HG03575 (cell line): ENCODE measurements at regions not wholly inside any gene's neighbourhood (a gene's known extent, or its start where the extent isn't known, plus 50 kb on each side); places are given as distances from the start of the nearest gene placed in this dataset.
"Not testable (repeated sequence)": the region's sequence is repeated elsewhere in the genome, so short reads cannot be mapped to it uniquely, and the experiment has no call there.

Experiments used
- ATAC-seq: cut with Tn5 transposase; IDR thresholded peaks from one replicate; pipeline ENCODE4 v1.9.1; 2021; ENCODE audit not compliant: unreplicated experiment, insufficient number of reproducible peaks, low FRiP score; ENCODE audit errors: extremely low read depth

DNA sequence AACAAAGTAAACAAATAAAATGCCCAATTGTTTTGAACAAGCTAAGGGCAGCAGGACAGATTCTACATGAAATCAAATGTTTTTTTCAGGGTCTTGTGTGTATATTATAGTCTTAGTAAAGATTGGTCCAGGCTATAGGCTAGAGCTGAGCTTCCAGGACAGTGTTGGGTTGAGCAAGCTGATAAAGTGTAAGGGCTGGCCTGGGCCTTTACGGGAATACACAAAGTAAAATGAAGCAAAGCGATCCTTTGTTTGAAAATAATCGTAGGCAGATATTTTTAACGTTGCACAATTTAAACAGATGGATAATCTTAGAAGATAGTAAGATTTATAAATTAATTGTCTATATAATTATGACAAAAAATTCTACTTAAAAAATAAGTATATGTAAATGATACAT is 1204.6 kb downstream of the OTOL1 start:
- ATAC-seq = no peak

DNA sequence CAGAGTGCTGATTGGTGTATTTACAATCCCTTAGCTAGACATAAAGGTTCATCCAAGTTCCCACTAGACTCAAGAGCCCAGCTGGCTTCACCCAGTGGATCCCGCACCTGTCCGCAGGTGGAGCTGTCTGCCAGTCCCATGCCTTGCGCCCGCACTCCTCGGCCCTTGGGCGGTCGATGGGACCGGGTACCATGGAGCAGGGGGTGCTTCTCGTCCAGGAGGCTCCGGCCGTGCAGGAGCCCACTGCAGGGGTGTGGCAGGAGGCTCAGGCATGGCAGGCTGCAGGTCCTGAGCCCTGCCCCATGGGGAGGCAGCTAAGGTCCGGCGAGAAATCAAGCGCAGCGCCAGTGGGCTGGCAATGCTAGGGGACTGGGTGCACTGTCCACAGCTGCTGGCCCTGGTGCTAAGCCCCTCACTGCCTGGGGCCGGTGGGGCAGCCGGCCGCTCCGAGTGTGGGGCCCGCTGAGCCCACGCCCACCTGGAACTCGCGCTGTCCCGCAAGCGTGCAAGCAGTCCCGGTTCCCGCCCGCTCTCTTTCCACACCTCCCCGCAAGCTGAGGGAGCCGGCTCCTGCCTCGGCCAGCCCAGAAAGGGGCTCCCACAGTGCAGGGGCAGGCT is 1206.3 kb downstream of the OTOL1 start:
- no peak for ATAC-seq

DNA sequence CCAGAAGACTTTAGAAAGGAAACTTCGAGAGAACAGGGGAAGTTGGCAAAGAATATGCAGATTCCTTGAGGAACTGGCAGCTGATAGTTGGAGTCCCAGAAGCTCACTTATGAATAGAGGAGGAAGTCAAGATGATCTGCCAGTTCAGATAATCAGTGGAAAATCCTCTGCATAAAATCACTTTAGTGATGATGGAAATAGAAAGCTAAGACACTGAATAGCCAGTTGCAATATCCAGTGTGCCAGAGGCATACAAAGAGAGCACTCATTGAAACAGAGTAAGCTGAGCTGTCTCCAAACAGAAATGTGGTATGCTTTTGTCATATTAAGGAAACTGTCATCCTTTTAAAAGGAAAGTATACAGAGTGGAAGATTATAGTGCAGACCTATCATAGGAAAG is 1207.6 kb downstream of the OTOL1 start:
- no peak for ATAC-seq

DNA sequence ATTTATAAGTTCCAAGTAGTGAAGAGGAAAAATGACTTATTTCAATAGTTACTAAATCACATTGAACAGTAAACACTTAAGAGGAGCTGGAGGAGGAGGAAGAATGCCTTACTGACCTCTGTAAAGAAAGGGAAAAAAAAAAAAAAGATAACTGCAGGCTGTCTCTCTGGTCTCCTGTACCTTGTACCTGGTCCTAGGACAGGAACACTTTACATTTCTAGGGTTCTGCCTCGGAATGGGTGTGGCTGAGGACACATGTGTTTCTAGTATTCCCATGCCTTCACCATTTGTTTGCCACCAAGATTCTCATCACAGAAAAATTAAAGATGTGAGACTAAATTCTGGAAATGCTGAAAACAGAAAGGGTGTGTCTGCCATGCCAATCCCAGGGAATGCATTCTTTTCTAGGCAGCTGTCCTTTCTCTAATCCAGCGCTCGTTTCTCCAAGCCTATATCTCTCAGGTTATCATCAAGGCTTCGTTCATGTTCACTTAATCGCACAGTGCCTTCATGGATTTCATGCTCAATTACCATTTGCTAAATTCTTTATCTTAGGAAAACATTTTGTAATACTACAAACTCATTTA is 1208.3 kb downstream of the OTOL1 start:
- ATAC-seq = no peak

DNA sequence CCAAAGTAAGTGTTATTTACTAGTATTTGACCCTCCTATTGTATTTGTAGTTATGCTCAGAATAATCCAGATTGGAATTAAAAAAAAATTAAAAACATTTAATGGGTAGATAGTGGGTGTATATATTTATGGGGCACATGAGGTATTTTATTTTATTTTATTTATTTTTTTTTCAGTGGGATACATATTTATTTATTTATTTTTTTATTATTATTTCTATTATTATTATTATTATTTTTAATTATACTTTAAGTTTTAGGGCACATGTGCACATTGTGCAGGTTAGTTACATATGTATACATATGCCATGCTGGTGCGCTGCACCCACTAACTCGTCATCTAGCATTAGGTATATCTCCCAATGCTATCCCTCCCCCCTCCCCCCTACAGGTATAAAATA is 1211.8 kb downstream of the OTOL1 start:
- not testable (repeated sequence) for ATAC-seq

DNA sequence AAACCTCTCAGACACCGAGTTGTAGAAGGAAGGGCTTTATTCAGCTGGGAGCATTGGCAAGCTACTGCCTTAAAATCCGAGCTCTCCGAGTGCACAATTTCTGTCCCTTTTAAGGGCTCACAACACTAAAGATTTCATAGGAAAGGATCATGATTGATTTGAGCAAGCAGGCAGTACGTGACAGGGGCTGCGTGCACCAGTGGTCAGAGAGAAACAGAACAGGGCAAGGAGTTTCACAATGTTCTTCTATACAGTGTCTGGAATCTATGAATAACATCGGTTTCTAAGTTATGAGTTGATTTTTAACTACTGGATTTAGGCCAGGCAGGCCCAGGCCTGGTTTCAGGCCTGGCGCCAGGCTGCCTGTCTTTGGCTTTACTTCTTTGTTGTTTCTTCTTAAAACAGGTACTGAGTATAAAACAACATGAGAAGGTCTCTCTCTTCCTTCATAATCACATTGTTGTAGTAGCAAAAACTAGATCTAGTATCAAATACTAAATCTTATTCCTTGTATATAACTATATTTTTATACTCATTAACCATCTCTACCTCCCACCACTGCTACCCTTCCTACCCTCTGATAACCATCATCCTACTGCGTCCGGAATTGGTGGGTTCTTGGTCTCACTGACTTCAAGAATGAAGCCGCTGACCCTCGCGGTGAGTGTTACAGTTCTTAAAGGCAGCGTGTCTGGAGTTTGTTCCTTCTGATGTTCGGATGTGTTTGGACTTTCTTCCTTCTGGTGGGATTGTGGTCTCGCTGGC is 1212.5 kb downstream of the OTOL1 start:
- not testable (repeated sequence) for ATAC-seq

DNA sequence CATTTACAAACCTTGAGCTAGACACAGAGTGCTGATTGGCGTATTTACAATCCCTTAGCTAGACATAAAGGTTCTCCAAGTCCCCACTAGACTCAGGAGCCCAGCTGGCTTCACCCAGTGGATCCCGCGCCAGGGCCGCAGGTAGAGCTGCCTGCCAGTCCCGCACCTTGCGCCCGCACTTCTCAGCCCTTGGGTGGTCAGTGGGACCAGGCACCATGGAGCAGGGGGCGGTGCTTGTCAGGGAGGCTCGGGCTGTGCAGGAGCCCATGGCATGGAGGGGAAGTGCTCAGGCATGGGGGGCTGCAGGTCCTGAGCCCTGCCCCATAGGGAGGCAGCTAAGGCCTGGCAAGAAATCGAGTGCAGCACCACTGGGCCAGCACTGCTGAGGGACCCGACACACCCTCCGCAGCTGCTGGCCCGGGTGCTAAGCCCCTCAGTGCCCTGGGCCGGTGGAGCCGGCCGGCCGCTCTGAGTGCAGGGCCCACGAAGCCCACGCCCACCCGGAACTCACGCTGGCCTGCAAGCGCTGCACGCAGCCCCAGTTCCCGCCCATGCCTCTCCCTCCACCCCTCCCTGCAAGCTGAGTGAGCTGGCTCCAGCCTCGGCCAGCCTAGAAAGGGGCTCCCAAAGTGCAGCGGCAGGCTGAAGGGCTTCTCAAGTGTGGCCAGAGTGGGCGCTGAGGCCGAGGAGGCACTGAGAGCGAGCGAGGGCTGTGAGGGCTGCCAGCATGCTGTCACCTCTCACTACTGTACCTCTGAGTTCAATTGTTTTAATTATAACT is 1213.9 kb downstream of the OTOL1 start:
- no peak for ATAC-seq

DNA sequence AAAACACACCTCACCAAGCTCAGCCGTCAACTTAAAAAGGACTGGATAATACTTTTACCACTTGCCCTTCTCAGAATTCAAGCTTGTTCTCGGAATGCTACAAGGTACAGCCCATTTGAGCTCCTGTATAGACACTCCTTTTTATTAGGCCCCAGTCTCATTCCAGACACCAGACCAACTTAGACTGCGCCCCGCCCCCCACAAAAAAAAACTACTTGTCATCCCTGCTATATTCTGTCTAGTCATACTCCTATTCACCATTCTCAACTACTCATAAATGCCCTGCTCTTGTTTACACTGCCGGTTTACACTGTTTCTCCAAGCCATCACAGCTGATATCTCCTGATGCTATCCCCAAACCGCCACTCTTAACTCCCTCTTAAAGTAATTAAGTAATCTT is 1220.5 kb downstream of the OTOL1 start:
- not testable (repeated sequence) for ATAC-seq

DNA sequence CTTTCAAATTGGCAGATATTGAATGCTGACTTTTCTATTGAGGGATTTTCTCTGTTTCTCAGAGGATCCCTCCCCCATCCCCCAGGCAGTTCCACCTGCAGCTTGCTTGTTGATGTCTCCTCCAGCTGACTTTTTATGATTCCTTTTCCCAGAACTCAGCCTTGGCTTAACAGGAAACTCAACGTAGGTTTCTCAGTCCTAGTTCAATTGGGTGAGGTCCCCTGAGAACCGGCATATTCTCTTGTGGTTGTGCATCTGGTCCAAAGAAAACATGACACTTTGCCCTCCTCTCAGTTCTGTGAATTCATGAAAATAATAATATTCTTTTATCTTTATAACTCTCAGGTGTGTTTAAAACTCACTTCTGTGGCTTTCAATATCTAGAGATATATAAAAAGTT is 1222.1 kb downstream of the OTOL1 start:
- no peak for ATAC-seq

DNA sequence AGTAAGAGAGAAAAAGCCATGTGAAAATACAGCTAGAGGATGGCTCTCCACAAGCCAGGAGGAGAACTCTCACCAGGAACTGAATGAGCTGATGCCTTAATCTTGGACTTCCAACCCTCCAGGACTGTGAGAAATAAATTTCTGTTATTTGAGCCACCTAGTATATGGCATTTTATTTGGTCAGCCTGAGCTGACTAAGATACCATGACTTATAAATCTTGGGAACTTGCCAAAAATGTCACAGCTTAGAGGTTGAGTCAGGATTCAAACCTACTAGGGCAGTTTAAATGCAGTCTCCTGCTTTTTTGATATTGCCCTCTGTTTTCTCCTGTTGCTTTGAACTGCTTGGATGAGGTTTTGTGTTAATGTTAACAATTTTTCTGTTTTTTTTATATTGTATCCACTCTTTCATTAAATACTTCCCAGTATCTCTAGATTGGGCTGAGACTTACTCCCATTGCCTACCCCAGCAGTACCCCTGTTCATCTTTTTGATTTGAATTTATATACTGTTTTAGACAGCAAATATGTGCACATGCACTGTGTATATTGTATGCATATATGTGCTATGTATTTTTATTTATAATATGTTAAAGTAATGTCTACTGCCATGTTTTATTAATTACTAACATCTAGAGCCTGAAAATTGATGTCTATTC is 1223.2 kb downstream of the OTOL1 start:
- no peak for ATAC-seq

DNA sequence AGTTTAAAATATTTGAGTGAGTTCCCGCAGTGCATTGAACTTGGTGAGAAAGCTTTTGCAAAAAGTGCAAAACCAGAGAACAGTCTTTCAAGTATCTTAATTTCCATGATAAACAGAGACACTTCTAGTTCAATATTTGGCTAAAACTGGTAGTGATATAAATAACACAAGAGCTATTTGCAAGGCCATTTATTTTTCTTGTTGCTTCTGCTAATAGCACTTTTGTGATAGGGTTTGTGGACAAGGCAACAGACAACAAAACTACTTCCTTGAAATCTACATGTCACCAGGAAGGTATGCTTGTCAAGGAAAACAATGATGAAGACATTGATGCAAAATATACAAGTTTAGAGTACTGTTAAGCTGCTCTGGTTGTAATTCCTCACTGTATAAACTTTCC is 1225.1 kb downstream of the OTOL1 start:
- no peak for ATAC-seq

DNA sequence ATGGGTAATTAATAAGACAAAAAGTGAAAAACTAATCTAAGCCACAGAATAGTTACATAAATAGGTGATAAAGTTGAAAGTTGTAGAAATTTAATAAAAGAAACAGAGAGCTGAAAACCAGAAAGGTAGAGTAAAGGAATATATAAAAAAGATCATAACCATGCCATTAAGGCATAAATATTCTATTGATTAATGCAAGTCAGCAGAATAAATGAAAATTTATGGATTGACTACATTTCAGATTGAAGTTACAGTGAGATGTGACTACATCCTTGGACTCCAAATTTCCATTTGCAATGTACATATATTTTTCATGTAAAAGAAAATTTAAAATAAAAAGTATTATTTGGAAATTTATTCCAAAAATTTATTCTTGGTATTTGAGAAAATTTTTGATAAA is 1225.7 kb downstream of the OTOL1 start:
- no peak for ATAC-seq

DNA sequence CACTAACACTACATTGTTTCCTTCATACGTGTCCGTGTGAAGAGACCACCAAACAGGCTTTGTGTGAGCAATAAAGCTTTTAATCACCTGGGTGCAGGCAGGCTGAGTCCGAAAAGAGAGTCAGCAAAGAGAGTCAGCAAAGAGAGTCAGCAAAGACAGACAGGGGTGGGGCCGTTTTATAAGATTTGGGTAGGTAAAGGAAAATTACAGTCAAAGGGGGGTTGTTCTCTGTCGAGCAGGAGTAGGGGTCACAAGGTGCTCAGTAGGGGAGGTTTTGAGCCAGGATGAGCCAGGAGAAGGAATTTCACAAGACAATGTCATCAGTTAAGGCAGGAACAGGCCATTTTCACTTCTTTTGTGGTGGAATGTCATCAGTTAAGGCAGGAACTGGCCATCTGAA is 1226.2 kb downstream of the OTOL1 start:
- ATAC-seq = not testable (repeated sequence)

DNA sequence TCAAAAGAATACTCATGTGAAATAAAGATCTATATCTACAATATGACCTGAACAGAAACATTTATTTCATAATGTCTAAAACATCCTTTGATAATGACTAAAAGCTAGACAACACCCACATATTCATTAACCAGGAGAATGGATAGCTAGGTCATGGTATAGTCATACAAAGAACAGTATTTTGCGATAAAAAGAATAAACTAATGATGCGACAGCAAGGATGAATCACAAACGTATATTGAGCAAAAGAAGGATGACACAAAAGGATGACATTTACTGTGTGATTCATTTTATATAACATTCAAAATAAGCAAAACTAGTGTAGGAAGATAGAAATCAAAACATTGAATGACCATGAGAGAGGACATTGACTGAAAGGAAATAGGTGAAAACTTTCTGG is 1233.1 kb downstream of the OTOL1 start:
- ATAC-seq = no peak

DNA sequence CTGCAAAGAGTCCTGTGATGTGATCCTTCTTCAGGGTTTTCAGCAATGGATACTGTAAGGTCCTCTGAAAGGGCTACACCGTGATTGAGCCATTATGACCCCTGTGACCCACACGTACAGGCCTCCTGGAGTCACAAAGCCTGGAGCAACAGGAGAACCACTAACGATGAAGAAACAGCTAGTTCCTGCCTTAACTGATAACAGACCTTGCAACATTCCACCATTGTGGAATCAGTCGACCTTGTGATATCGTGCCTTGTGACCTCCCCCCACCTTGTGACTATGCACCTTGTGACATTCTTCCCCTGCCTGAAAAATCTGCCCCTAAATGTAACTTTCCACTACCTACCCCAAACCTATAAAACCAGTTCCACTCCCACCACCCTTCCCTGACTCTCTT is 1235.4 kb downstream of the OTOL1 start:
- not testable (repeated sequence) for ATAC-seq

DNA sequence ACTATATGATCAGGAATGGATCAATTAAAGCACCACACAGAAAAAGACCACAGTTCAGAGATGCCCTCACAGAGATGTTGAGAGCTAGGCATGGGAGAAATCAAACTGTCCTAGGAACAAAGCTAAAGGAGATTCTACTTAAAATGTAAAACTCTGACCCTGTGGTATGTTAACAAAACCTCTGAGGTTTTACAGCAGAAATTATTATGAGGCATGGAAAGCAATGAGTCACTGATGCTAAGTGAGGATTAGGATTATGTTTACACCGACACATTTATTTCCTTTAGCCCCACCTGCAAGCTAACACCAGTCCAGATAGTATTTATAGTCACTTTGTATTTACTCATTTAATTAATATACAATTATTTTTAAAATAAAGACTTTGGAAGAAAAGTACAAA is 1242.2 kb downstream of the OTOL1 start:
- ATAC-seq = no peak

DNA sequence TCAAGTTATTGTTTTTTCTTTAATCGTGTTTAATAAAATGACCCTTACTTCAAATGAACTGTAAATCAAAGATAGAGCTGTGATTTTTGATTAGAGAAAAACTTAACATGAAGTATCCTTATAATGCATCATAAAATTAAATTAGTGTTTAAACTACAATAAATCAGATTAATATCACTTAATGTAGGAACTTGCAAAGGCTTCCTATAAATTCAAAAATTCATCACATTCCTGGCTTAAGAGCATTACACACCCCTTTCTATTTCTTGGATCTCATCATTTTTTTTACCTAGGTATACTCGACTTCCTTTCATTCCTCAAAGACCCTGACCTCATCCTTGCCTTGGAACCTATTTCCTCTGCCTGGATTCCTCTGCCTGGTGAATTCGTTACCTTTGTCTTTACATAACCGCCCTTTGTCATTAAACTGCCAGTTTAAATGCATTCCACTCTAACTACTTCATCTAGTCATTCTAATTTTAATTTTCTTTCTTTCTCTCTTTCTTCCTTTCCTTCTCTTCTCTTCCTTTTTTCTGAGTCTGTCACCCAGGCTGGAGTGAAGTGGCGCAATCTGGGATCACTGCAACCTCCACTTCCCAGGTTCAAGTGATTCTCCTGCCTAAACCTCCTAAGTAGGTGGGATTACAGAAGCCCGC is 1244.5 kb downstream of the OTOL1 start:
- no peak for ATAC-seq

DNA sequence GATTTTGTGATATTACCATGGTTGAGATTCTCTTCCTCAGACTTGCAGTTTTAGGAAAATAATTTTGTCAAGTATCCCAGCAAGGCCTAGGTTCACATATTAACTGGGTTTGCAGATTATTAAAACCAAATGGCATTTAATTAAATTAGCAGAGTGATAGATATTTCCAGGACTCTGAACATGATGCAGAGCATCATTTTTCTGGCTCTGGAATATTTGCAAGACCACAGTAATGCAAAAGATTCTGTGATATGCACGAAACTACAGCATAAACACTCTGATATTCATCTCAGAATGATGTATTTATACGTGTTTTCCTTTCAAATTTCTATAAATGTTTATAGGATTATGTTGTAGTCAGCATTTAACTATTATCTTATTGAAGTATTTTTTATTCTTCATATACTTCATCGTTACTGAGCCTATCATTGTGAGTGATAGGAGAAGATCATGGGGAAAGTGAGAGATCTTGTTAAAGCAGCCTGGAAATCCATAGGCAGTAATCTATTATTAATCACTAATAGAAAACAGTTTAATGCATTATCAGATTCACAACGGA is 1245.6 kb downstream of the OTOL1 start:
- ATAC-seq = no peak
